ENCODE measurements at regions not wholly inside any gene's neighbourhood (a gene's known extent, or its start where the extent isn't known, plus 50 kb on each side); places are given as distances from the start of the nearest gene placed in this dataset. TPM values are rescaled to one million over a fixed set of nuclear protein-coding genes. Genes with fewer than 3 reads are reported as not detected.

GRCh38 chr2:64400733-64401528 is 53.0 kb upstream of the LGALSL start:
- Mint-ChIP-seq H3K4me3 (no peak overlapping the region), H3K27ac (peak overlapping the region; percentile 54), H3K4me1 (peaks cover 49% of the 10 kb centered on the region), H3K36me3 (no peaks in the 10 kb centered on the region), H3K9me3 (no peaks in the 10 kb centered on the region), H3K27me3 (ENCODE audit: low read depth) (no peaks in the 10 kb centered on the region)
- no peak for TF ChIP-seq CTCF (IDR thresholded peaks at IDR 0.05; ENCODE audit: unreplicated experiment)
- no peak for DNase-seq (ENCODE audit: low spot score in 2 of 2, unreplicated experiment in 2 of 2)

- TF ChIP-seq CTCF (IDR thresholded peaks at IDR 0.05; ENCODE audit: unreplicated experiment) = no peak
- Mint-ChIP-seq H3K36me3 (no peaks in the 10 kb centered on the region), H3K9me3 (no peaks in the 10 kb centered on the region), H3K27me3 (ENCODE audit: low read depth) (no peaks in the 10 kb centered on the region), H3K27ac (peak overlapping the region; percentile 54), H3K4me3 (no peak overlapping the region), H3K4me1 (peaks cover 54% of the 10 kb centered on the region)
- no peak for DNase-seq (ENCODE audit: low spot score in 2 of 2, unreplicated experiment in 2 of 2)
Measured at GRCh38 chr2:64401529-64401880, 52.5 kb upstream of the LGALSL start.

- no peaks in the 10 kb centered on the region for H3K36me3 Mint-ChIP-seq
- no peak for TF ChIP-seq CTCF (IDR thresholded peaks at IDR 0.05; ENCODE audit: unreplicated experiment)
- H3K27ac Mint-ChIP-seq = peak overlapping the region; percentile 22
- H3K27me3 Mint-ChIP-seq (ENCODE audit: low read depth) = no peaks in the 10 kb centered on the region
- H3K4me3 Mint-ChIP-seq = no peak overlapping the region
- H3K4me1 Mint-ChIP-seq = peaks cover 64% of the 10 kb centered on the region
- no peaks in the 10 kb centered on the region for H3K9me3 Mint-ChIP-seq
- DNase-seq (ENCODE audit: low spot score in 2 of 2, unreplicated experiment in 2 of 2) = no peak
Measured at GRCh38 chr2:64402876-64403275, 51.1 kb upstream of the LGALSL start.

- Mint-ChIP-seq H3K4me1 (peaks cover 64% of the 10 kb centered on the region), H3K27ac (peak overlapping the region; percentile 86), H3K4me3 (no peak overlapping the region), H3K27me3 (ENCODE audit: low read depth) (no peaks in the 10 kb centered on the region), H3K36me3 (no peaks in the 10 kb centered on the region), H3K9me3 (no peaks in the 10 kb centered on the region)
- DNase-seq (ENCODE audit: low spot score in 2 of 2, unreplicated experiment in 2 of 2) = no peak
- TF ChIP-seq CTCF (IDR thresholded peaks at IDR 0.05; ENCODE audit: unreplicated experiment) = no peak
Measured at GRCh38 chr2:64403426-64403825, 50.5 kb upstream of the LGALSL start.

GRCh38 chr2:64404002-64404731 is 49.8 kb upstream of the LGALSL start:
- Mint-ChIP-seq H3K36me3 (no peaks in the 10 kb centered on the region), H3K4me3 (no peak overlapping the region), H3K27ac (peak overlapping the region; percentile 86), H3K9me3 (no peaks in the 10 kb centered on the region), H3K4me1 (peaks cover 64% of the 10 kb centered on the region), H3K27me3 (ENCODE audit: low read depth) (no peaks in the 10 kb centered on the region)
- no peak for TF ChIP-seq CTCF (IDR thresholded peaks at IDR 0.05; ENCODE audit: unreplicated experiment)
- DNase-seq (ENCODE audit: low spot score in 2 of 2, unreplicated experiment in 2 of 2) = peak; percentile 32 to 55

Small RNA genes lying in the stretch of these regions (microRNA-seq; reads per million reads assigned to microRNA genes)
- gene MIR4433A = not detected
- not detected for gene MIR4433B
